SK-N-MC (cell line): ENCODE measurements at regions not wholly inside any gene's neighbourhood (a gene's known extent, or its start where the extent isn't known, plus 50 kb on each side); places are given as distances from the start of the nearest gene placed in this dataset.

Experiments
- EZH2 ChIP-seq: fragments of 200-600 bp; sonication (generic); IDR thresholded peaks from one replicate; pipeline ENCODE4 v1.6.1; 2017; ENCODE audit warnings: antibody characterized with exemption
- FOXP2 ChIP-seq: optimal IDR thresholded peaks from 2 replicates; pipeline ENCODE3; 2011; ENCODE audit warnings: mild to moderate bottlenecking, moderate library complexity; ENCODE audit not compliant: insufficient read depth; ENCODE audit errors: extremely low read length, control extremely low read depth
- POLR2AphosphoS5 ChIP-seq: IDR thresholded peaks from 2 replicates; pipeline ENCODE4 v1.6.1; 2012; ENCODE audit warnings: mild to moderate bottlenecking, low read depth, low read length, borderline replicate concordance

DNA sequence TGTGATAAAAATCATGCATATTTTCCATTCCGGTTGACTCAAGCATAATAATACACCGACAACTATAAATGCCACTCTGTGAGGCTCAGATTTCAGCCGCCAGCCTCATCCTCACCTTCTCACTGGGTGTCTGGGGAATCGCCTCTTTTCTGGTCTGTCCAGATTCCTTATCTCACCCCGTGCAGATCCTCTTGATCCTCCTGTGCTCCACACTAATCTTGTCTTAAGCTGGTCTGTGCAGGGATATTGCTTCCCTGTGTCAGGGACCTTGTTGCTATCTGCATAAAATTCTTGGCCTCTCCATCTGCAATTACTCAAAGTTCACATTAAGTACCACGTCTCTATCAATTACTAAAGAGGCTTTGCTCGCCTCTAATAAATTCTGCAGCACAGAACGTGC, 116.6 kb upstream of the SPACA7 start:
- TF ChIP-seq POLR2AphosphoS5, result no peak
- TF ChIP-seq EZH2, result no peak
- no peak for TF ChIP-seq FOXP2
